ENCODE measurements at regions not wholly inside any gene's neighbourhood (a gene's known extent, or its start where the extent isn't known, plus 50 kb on each side); places are given as distances from the start of the nearest gene placed in this dataset.

GRCh38 chr15:29456964-29457363 lies 187.3 kb upstream of the NSMCE3 start:
- no peak for ATAC-seq

GRCh38 chr15:29456255-29456654 lies 186.6 kb upstream of the NSMCE3 start:
- TF ChIP-seq ZNF8 (CRISPR knock-in tag; IDR thresholded peaks at IDR 0.05) = no peak
- no peak for TF ChIP-seq ARNTL (CRISPR knock-in tag; IDR thresholded peaks at IDR 0.05; ENCODE audit: borderline replicate concordance, low read depth)
- no peak for TF ChIP-seq CSDC2 (CRISPR knock-in tag; IDR thresholded peaks at IDR 0.05)
- no peak for TF ChIP-seq ESRRG (CRISPR knock-in tag; IDR thresholded peaks at IDR 0.05)
- no peak for TF ChIP-seq POU6F1 (CRISPR knock-in tag; IDR thresholded peaks at IDR 0.05; ENCODE audit: borderline replicate concordance, low read depth)
- no peak for TF ChIP-seq ZNF70 (CRISPR knock-in tag; IDR thresholded peaks at IDR 0.05)
- TF ChIP-seq ZC3H10 (CRISPR knock-in tag; IDR thresholded peaks at IDR 0.05) = no peak
- TF ChIP-seq OSR1 (CRISPR knock-in tag; IDR thresholded peaks at IDR 0.05) = no peak
- no peak for TF ChIP-seq TCF4 (CRISPR knock-in tag; IDR thresholded peaks at IDR 0.05; ENCODE audit: borderline replicate concordance)
- TF ChIP-seq ZFP3 (CRISPR knock-in tag; IDR thresholded peaks at IDR 0.05) = no peak
- TF ChIP-seq TSHZ2 (CRISPR knock-in tag; IDR thresholded peaks at IDR 0.05) = no peak
- no peak for TF ChIP-seq GLIS3 (CRISPR knock-in tag; IDR thresholded peaks at IDR 0.05)
- no peak for TF ChIP-seq CSRNP3 (CRISPR knock-in tag; IDR thresholded peaks at IDR 0.05)
- TF ChIP-seq CREB5 (CRISPR knock-in tag; IDR thresholded peaks at IDR 0.05; ENCODE audit: low read depth) = no peak
- no peak for ATAC-seq

More at GRCh38 chr15:29456964-29457363, 187.3 kb upstream of the NSMCE3 start:
- TF ChIP-seq CSRNP3 (CRISPR knock-in tag; IDR thresholded peaks at IDR 0.05) (no peak), ZNF70 (CRISPR knock-in tag; IDR thresholded peaks at IDR 0.05) (no peak), ZC3H10 (CRISPR knock-in tag; IDR thresholded peaks at IDR 0.05) (no peak), ESRRG (CRISPR knock-in tag; IDR thresholded peaks at IDR 0.05) (no peak), CSDC2 (CRISPR knock-in tag; IDR thresholded peaks at IDR 0.05) (no peak), SNAI2 (CRISPR knock-in tag; IDR thresholded peaks at IDR 0.05) (no peak), GLIS3 (CRISPR knock-in tag; IDR thresholded peaks at IDR 0.05) (no peak), ZNF565 (CRISPR knock-in tag; conservative IDR thresholded peaks at IDR 0.05; ENCODE audit: low read depth) (no peak), ZFP30 (CRISPR knock-in tag; IDR thresholded peaks at IDR 0.05) (no peak), BACH2 (CRISPR knock-in tag; IDR thresholded peaks at IDR 0.05; ENCODE audit: borderline replicate concordance) (no peak), ISL1 (CRISPR knock-in tag; IDR thresholded peaks at IDR 0.05) (no peak), ZNF8 (CRISPR knock-in tag; IDR thresholded peaks at IDR 0.05) (no peak), TSHZ2 (CRISPR knock-in tag; IDR thresholded peaks at IDR 0.05) (no peak), OSR1 (CRISPR knock-in tag; IDR thresholded peaks at IDR 0.05) (no peak), TCF4 (CRISPR knock-in tag; IDR thresholded peaks at IDR 0.05; ENCODE audit: borderline replicate concordance) (no peak)

All from SK-N-SH treated with all-trans-retinoic acid at 6 μM for 48 hours (cell line).